Hepatocyte (in vitro differentiated cells): ENCODE measurements at regions not wholly inside any gene's neighbourhood (a gene's known extent, or its start where the extent isn't known, plus 50 kb on each side); places are given as distances from the start of the nearest gene placed in this dataset.

Experiments
- EZH2phosphoT487 ChIP-seq: fragments of 200-600 bp; sonication (generic); IDR thresholded peaks from one replicate; pipeline ENCODE4 v1.6.1; 2018; ENCODE audit warnings: antibody characterized with exemption, mild to moderate bottlenecking, low read depth, moderate library complexity; ENCODE audit not compliant: unreplicated experiment, severe bottlenecking
- TF ChIP-seq, protein P1 (sequence below): fragments of 200-600 bp; sonication (generic); IDR thresholded peaks from 2 replicates; pipeline ENCODE4 v1.5.1; 2016; ENCODE audit warnings: antibody characterized with exemption, mild to moderate bottlenecking; ENCODE audit not compliant: poor library complexity

DNA sequence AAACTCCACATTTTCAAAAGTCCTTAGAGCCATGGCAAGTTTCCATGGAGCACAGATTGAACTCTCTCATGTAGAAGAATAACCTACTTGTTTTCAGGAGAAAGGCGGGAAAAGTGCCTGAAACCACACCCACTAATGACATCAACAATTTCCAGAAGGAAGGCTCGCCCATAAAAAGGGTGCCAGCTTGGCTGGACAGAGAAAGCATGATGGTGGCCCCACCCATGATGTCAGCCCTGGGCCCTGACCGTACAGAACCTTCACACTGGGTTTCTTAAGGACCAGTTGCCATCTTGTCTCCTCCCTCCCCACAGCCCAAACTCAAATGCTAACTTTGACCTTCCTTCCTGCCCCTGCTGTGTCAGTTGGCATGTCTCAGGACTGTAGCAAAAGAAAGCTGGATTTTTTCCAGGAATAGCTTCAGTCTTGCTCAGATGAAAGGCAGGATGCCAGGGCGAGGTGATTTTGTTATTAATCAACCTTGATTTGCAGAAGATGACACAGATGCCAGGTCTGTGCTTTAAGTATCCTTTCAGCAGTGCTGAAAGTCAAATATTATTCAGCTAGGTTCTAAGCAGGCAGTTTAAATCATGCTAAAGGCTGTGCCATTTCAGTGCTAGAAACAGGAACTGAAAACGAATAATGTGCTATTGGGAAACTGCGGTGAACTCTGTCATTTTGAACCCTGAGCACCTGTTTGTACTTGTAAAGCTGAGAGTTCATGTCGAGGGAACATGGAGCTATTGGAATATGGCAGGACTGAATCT lies 89.5 kb upstream of the RFC3 start:
- TF ChIP-seq, protein P1, sequence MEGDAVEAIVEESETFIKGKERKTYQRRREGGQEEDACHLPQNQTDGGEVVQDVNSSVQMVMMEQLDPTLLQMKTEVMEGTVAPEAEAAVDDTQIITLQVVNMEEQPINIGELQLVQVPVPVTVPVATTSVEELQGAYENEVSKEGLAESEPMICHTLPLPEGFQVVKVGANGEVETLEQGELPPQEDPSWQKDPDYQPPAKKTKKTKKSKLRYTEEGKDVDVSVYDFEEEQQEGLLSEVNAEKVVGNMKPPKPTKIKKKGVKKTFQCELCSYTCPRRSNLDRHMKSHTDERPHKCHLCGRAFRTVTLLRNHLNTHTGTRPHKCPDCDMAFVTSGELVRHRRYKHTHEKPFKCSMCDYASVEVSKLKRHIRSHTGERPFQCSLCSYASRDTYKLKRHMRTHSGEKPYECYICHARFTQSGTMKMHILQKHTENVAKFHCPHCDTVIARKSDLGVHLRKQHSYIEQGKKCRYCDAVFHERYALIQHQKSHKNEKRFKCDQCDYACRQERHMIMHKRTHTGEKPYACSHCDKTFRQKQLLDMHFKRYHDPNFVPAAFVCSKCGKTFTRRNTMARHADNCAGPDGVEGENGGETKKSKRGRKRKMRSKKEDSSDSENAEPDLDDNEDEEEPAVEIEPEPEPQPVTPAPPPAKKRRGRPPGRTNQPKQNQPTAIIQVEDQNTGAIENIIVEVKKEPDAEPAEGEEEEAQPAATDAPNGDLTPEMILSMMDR: no peak
- no peak for TF ChIP-seq EZH2phosphoT487
